WTC11 (cell line): ENCODE measurements at regions not wholly inside any gene's neighbourhood (a gene's known extent, or its start where the extent isn't known, plus 50 kb on each side); places are given as distances from the start of the nearest gene placed in this dataset.
A peak's percentile ranks its signal among the peaks of the same experiment; 100 is the strongest.
"Not testable (repeated sequence)": the region's sequence is repeated elsewhere in the genome, so short reads cannot be mapped to it uniquely, and the experiment has no call there.

Experiments used
- ATAC-seq: fragments of 200-7000 bp; cut with Tn5 transposase; 2 replicates; pipeline ENCODE4 v1.10.0; 2021; ENCODE audit warnings: mild to moderate bottlenecking, moderate library complexity
- CTCF ChIA-PET: fragments of 300-600 bp; sonication (Branson Sonifier 250); formaldehyde crosslinking; loops from one replicate; lab custom pipeline; 2021; ENCODE audit warnings: antibody characterized with exemption; lab: Charles Lee
- POLR2A ChIA-PET: fragments of 350-600 bp; sonication (Branson Sonifier 250); formaldehyde crosslinking; loops from one replicate; lab custom pipeline; 2021; ENCODE audit warnings: antibody characterized with exemption; lab: Charles Lee
- DNase-seq: peaks from one replicate; pipeline ENCODE4 v3.0.0; 2021; ENCODE audit warnings: low spot score
- H3K27ac Mint-ChIP-seq: 2 replicates; pipeline ENCODE4 v1.8.0; 2021; ENCODE audit warnings: mixed read lengths
- H3K27me3 Mint-ChIP-seq: 2 replicates; pipeline ENCODE4 v1.8.0; 2021; ENCODE audit warnings: low read depth, mild to moderate bottlenecking, moderate library complexity, mixed read lengths
- H3K36me3 Mint-ChIP-seq: 2 replicates; pipeline ENCODE4 v1.8.0; 2021; ENCODE audit warnings: mixed read lengths
- H3K4me1 Mint-ChIP-seq: 2 replicates; pipeline ENCODE4 v1.8.0; 2022; ENCODE audit warnings: mixed read lengths
- H3K4me3 Mint-ChIP-seq: 2 replicates; pipeline ENCODE4 v1.8.0; 2021; ENCODE audit warnings: mild to moderate bottlenecking, moderate library complexity, mixed read lengths
- H3K9me3 Mint-ChIP-seq: 2 replicates; pipeline ENCODE4 v1.8.0; 2021; ENCODE audit warnings: mixed read lengths
- CREB1 ChIP-seq: sonication (generic); formaldehyde crosslinking; IDR thresholded peaks from 2 replicates; pipeline ENCODE4 v1.8.0; 2023; ENCODE audit warnings: mild to moderate bottlenecking, missing genetic modification reagents
- CREM ChIP-seq: sonication (generic); formaldehyde crosslinking; IDR thresholded peaks from 2 replicates; pipeline ENCODE4 v1.8.1; 2022; ENCODE audit warnings: mild to moderate bottlenecking, missing genetic modification reagents, moderate library complexity
- GTF2I ChIP-seq: fragments of 250-450 bp; sonication (Bioruptor Pico); conservative IDR thresholded peaks from 2 replicates; pipeline ENCODE4 v1.4.0; 2021; ENCODE audit warnings: mild to moderate bottlenecking
- HMGA2 ChIP-seq: fragments of 250-450 bp; sonication (Bioruptor Pico); IDR thresholded peaks from 2 replicates; pipeline ENCODE4 v1.4.0; 2021; ENCODE audit warnings: mild to moderate bottlenecking, moderate library complexity
- JAZF1 ChIP-seq: fragments of 250-450 bp; sonication (Bioruptor Pico); IDR thresholded peaks from 2 replicates; pipeline ENCODE4 v1.9.0; 2021; ENCODE audit warnings: moderate library complexity, mild to moderate bottlenecking, inconsistent platforms
- JUN ChIP-seq: sonication (generic); formaldehyde crosslinking; IDR thresholded peaks from 2 replicates; pipeline ENCODE4 v1.8.0; 2023; ENCODE audit warnings: mild to moderate bottlenecking, missing genetic modification reagents
- KAT7 ChIP-seq: sonication (generic); formaldehyde crosslinking; IDR thresholded peaks from 2 replicates; pipeline ENCODE4 v1.8.1; 2023; ENCODE audit warnings: missing genetic modification reagents, mild to moderate bottlenecking, borderline replicate concordance
- NFATC4 ChIP-seq: fragments of 250-450 bp; sonication (Bioruptor Pico); IDR thresholded peaks from 2 replicates; pipeline ENCODE4 v1.9.0; 2021; ENCODE audit warnings: mild to moderate bottlenecking
- OVOL2 ChIP-seq: fragments of 250-450 bp; sonication (Bioruptor Pico); IDR thresholded peaks from 2 replicates; pipeline ENCODE4 v1.9.0; 2021; ENCODE audit warnings: mild to moderate bottlenecking, borderline replicate concordance
- RORB ChIP-seq: fragments of 250-450 bp; sonication (Bioruptor Pico); IDR thresholded peaks from 2 replicates; pipeline ENCODE4 v1.9.0; 2021; ENCODE audit warnings: mild to moderate bottlenecking
- ZNF138 ChIP-seq: sonication (generic); formaldehyde crosslinking; conservative IDR thresholded peaks from 2 replicates; pipeline ENCODE4 v1.8.1; 2022; ENCODE audit warnings: mild to moderate bottlenecking, moderate library complexity, missing genetic modification reagents
- ZNF263 ChIP-seq: sonication (generic); formaldehyde crosslinking; IDR thresholded peaks from 2 replicates; pipeline ENCODE4 v1.8.1; 2022; ENCODE audit warnings: low read depth, mild to moderate bottlenecking, moderate library complexity, missing genetic modification reagents
- TF ChIP-seq, protein P1 (sequence below): sonication (generic); formaldehyde crosslinking; IDR thresholded peaks from 2 replicates; pipeline ENCODE4 v1.8.0; 2023; ENCODE audit warnings: mild to moderate bottlenecking, missing genetic modification reagents
- TF ChIP-seq, protein P2 (sequence below): sonication (generic); formaldehyde crosslinking; IDR thresholded peaks from 2 replicates; pipeline ENCODE4 v1.8.0; 2022; ENCODE audit warnings: mild to moderate bottlenecking, missing genetic modification reagents
- TF ChIP-seq, protein P3 (sequence below): sonication (generic); formaldehyde crosslinking; IDR thresholded peaks from 2 replicates; pipeline ENCODE4 v1.8.0; 2023; ENCODE audit warnings: missing genetic modification reagents, mild to moderate bottlenecking, borderline replicate concordance
- TF ChIP-seq, protein P4 (sequence below): sonication (generic); formaldehyde crosslinking; IDR thresholded peaks from 2 replicates; pipeline ENCODE4 v1.8.1; 2022; ENCODE audit warnings: mild to moderate bottlenecking, moderate library complexity, missing genetic modification reagents

DNA sequence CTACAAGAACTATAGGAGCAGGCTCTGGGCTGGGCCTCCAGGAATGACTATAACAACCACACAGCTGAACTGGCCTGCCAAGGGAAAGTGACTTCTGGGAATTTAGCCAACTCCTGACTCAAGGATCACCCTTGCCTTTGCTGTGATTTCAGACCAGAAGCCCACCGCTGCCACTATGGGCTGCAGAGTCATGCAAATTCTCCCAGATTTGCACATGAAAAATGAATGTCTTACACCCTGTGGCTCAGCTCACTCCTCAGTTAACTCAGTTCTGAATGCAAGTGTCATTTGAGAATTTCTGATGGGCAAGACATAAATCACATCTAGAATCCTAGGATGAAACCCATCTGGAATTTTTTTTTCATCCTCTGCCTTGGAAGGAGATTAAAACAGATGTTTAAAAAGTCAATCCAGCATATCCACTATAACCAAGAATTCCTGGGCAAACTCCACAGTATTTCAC lies 186.5 kb upstream of the BET1 start:
- ChIA-PET CTCF (no interaction called here), POLR2A (no interaction called here)
- ATAC-seq (peak; percentile 73), DNase-seq (no peak)
- Mint-ChIP-seq H3K9me3 (peaks cover 11% of the 10 kb centered on the region), H3K4me1 (peaks cover 12% of the 10 kb centered on the region), H3K27me3 (no peaks in the 10 kb centered on the region), H3K36me3 (0 out of 2 replicates have a peak, but pooled peaks cover 4% of the 10 kb centered on the region), H3K4me3 (no peak overlapping the region), H3K27ac (no peak overlapping the region)
- TF ChIP-seq ZNF263 (CRISPR knock-in tag): no peak

DNA sequence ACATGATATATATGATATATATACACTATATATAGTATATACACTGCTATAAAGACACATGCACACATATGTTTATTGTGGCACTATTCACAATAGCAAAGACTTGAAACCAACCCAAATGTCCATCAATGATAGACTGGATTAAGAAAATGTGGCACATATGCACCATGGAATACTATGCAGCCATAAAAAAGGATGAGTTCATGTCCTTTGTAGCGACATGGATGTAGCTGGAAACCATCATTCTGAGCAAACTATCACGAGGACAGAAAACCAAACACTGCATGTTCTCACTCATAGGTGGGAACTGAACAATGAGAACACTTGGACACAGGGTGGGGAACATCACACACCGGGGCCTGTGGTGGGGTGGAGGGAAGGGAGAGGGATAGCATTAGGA lies 190.3 kb upstream of the BET1 start:
- H3K4me3 Mint-ChIP-seq, H3K36me3 Mint-ChIP-seq, CTCF ChIA-PET, ATAC-seq, DNase-seq, H3K27ac Mint-ChIP-seq, H3K9me3 Mint-ChIP-seq, POLR2A ChIA-PET, H3K27me3 Mint-ChIP-seq: not testable (repeated sequence)
- H3K4me1 Mint-ChIP-seq: peaks cover 12% of the 10 kb centered on the region

DNA sequence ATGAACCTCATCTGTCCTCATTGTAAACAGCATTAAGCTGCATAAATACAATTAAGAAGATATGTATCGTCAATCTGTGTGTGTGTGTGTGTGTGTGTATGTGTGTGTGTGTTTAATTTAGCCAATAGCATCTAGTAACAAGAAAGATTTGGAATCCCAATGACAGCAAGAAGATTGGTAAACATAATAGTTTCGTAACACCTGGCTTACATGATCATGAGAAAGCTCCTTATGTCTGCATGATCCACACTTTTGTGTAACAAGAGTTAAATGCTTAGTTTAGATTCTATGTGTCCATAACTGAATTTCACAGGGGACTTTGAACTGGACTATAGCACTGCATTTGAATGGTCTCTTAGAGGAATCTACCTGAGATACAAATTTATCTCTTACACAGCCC lies 191.0 kb upstream of the BET1 start:
- CTCF ChIA-PET: no interaction called here
- H3K27me3 Mint-ChIP-seq: no peaks in the 10 kb centered on the region
- POLR2A ChIA-PET: no interaction called here
- no peak overlapping the region for H3K4me3 Mint-ChIP-seq
- DNase-seq (no peak), ATAC-seq (no peak)
- no peak overlapping the region for H3K27ac Mint-ChIP-seq
- TF ChIP-seq, protein P1, sequence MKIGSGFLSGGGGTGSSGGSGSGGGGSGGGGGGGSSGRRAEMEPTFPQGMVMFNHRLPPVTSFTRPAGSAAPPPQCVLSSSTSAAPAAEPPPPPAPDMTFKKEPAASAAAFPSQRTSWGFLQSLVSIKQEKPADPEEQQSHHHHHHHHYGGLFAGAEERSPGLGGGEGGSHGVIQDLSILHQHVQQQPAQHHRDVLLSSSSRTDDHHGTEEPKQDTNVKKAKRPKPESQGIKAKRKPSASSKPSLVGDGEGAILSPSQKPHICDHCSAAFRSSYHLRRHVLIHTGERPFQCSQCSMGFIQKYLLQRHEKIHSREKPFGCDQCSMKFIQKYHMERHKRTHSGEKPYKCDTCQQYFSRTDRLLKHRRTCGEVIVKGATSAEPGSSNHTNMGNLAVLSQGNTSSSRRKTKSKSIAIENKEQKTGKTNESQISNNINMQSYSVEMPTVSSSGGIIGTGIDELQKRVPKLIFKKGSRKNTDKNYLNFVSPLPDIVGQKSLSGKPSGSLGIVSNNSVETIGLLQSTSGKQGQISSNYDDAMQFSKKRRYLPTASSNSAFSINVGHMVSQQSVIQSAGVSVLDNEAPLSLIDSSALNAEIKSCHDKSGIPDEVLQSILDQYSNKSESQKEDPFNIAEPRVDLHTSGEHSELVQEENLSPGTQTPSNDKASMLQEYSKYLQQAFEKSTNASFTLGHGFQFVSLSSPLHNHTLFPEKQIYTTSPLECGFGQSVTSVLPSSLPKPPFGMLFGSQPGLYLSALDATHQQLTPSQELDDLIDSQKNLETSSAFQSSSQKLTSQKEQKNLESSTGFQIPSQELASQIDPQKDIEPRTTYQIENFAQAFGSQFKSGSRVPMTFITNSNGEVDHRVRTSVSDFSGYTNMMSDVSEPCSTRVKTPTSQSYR: no peak
- no peak for TF ChIP-seq KAT7 (CRISPR knock-in tag)
- TF ChIP-seq, protein P2, sequence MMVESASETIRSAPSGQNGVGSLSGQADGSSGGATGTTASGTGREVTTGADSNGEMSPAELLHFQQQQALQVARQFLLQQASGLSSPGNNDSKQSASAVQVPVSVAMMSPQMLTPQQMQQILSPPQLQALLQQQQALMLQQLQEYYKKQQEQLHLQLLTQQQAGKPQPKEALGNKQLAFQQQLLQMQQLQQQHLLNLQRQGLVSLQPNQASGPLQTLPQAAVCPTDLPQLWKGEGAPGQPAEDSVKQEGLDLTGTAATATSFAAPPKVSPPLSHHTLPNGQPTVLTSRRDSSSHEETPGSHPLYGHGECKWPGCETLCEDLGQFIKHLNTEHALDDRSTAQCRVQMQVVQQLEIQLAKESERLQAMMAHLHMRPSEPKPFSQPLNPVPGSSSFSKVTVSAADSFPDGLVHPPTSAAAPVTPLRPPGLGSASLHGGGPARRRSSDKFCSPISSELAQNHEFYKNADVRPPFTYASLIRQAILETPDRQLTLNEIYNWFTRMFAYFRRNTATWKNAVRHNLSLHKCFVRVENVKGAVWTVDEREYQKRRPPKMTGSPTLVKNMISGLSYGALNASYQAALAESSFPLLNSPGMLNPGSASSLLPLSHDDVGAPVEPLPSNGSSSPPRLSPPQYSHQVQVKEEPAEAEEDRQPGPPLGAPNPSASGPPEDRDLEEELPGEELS (CRISPR knock-in tag): no peak
- TF ChIP-seq JUN (CRISPR knock-in tag): no peak
- no peak for TF ChIP-seq ZNF138
- no peak for TF ChIP-seq RORB (CRISPR knock-in tag)
- TF ChIP-seq, protein P3, sequence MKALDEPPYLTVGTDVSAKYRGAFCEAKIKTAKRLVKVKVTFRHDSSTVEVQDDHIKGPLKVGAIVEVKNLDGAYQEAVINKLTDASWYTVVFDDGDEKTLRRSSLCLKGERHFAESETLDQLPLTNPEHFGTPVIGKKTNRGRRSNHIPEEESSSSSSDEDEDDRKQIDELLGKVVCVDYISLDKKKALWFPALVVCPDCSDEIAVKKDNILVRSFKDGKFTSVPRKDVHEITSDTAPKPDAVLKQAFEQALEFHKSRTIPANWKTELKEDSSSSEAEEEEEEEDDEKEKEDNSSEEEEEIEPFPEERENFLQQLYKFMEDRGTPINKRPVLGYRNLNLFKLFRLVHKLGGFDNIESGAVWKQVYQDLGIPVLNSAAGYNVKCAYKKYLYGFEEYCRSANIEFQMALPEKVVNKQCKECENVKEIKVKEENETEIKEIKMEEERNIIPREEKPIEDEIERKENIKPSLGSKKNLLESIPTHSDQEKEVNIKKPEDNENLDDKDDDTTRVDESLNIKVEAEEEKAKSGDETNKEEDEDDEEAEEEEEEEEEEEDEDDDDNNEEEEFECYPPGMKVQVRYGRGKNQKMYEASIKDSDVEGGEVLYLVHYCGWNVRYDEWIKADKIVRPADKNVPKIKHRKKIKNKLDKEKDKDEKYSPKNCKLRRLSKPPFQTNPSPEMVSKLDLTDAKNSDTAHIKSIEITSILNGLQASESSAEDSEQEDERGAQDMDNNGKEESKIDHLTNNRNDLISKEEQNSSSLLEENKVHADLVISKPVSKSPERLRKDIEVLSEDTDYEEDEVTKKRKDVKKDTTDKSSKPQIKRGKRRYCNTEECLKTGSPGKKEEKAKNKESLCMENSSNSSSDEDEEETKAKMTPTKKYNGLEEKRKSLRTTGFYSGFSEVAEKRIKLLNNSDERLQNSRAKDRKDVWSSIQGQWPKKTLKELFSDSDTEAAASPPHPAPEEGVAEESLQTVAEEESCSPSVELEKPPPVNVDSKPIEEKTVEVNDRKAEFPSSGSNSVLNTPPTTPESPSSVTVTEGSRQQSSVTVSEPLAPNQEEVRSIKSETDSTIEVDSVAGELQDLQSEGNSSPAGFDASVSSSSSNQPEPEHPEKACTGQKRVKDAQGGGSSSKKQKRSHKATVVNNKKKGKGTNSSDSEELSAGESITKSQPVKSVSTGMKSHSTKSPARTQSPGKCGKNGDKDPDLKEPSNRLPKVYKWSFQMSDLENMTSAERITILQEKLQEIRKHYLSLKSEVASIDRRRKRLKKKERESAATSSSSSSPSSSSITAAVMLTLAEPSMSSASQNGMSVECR (CRISPR knock-in tag): no peak
- TF ChIP-seq JAZF1 (CRISPR knock-in tag): no peak
- TF ChIP-seq HMGA2 (CRISPR knock-in tag): no peak
- peaks cover 7% of the 10 kb centered on the region for H3K9me3 Mint-ChIP-seq
- H3K36me3 Mint-ChIP-seq: 0 out of 2 replicates have a peak, but pooled peaks cover 4% of the 10 kb centered on the region
- peaks cover 8% of the 10 kb centered on the region for H3K4me1 Mint-ChIP-seq

DNA sequence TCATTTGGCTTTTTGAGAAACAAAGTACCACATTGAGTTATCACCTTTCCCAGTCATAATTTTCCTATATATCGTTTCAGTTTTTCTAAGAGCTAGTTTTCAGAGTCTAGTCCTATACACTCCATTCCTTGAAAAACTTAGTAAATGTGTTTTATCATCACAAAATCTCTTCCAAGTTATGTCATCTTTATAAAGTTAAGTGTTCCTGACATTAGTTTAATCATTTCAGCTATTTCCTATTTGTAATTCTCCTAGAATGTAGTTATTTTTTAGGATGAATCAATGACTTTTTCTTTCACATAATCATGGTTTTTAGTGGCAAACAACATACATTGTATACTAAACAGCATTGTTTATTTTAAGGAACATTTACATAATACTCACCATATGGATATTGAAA lies 191.7 kb upstream of the BET1 start:
- H3K27me3 Mint-ChIP-seq: no peaks in the 10 kb centered on the region
- H3K4me3 Mint-ChIP-seq: no peak overlapping the region
- POLR2A ChIA-PET: no interaction called here
- H3K9me3 Mint-ChIP-seq: peaks cover 7% of the 10 kb centered on the region
- H3K4me1 Mint-ChIP-seq: peaks cover 4% of the 10 kb centered on the region
- H3K27ac Mint-ChIP-seq: no peak overlapping the region
- no peak for TF ChIP-seq OVOL2 (CRISPR knock-in tag)
- no peak for TF ChIP-seq CREM (CRISPR knock-in tag)
- TF ChIP-seq, protein P4, sequence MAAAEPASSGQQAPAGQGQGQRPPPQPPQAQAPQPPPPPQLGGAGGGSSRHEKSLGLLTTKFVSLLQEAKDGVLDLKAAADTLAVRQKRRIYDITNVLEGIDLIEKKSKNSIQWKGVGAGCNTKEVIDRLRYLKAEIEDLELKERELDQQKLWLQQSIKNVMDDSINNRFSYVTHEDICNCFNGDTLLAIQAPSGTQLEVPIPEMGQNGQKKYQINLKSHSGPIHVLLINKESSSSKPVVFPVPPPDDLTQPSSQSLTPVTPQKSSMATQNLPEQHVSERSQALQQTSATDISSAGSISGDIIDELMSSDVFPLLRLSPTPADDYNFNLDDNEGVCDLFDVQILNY (CRISPR knock-in tag): no peak
- TF ChIP-seq CREB1 (CRISPR knock-in tag): no peak
- TF ChIP-seq, protein P1: no peak
- no peak for TF ChIP-seq GTF2I (CRISPR knock-in tag)
- no peak for TF ChIP-seq NFATC4 (CRISPR knock-in tag)
- TF ChIP-seq, all 79 proteins: peak for 0
- DNase-seq (no peak), ATAC-seq (no peak)
- CTCF ChIA-PET: no interaction called here
- H3K36me3 Mint-ChIP-seq: 0 out of 2 replicates have a peak, but pooled peaks cover 4% of the 10 kb centered on the region
